ENCODE measurements at regions not wholly inside any gene's neighbourhood (a gene's known extent, or its start where the extent isn't known, plus 50 kb on each side); places are given as distances from the start of the nearest gene placed in this dataset.

- H3K9me3 Mint-ChIP-seq, result no peaks in the 10 kb centered on the region
- H3K27ac ChIP-seq (ENCODE audit: insufficient read length, low read depth, low read length), result no peak overlapping the region
- H3K4ac ChIP-seq (ENCODE audit: low read depth, low read length), result no peak overlapping the region
- no peak overlapping the region for H3K4me3 Mint-ChIP-seq
- H2AFZ ChIP-seq (ENCODE audit: low read length), result no peak overlapping the region
- no peak overlapping the region for H3K18ac ChIP-seq (ENCODE audit: insufficient read length, low read depth, low read length)
- no peak for DNase-seq
- no peak overlapping the region for H2BK15ac ChIP-seq (ENCODE audit: low read depth, low read length)
- no peak overlapping the region for H2AK5ac ChIP-seq (ENCODE audit: insufficient read length, low read length)
- H2BK5ac ChIP-seq (ENCODE audit: insufficient read length, low read length), result no peak overlapping the region
- H3K27me3 Mint-ChIP-seq (ENCODE audit: low read depth), result no peaks in the 10 kb centered on the region
- H3K14ac ChIP-seq (ENCODE audit: insufficient read depth, low read length), result no peak overlapping the region
- no peak for TF ChIP-seq CTCF (conservative IDR thresholded peaks at IDR 0.05)
- no peak overlapping the region for H3K27ac Mint-ChIP-seq
- no peak overlapping the region for H4K91ac ChIP-seq (ENCODE audit: insufficient read length, low read depth, low read length)
- no peak overlapping the region for H2BK20ac ChIP-seq (ENCODE audit: low read depth, low read length, poor library complexity, severe bottlenecking)
- no peak overlapping the region for H3K9ac ChIP-seq (ENCODE audit: extremely low read depth, insufficient read length, low read length)
- no peaks in the 10 kb centered on the region for H3K9me3 ChIP-seq (ENCODE audit: control insufficient read depth, low read depth, low read length)
- no peaks in the 10 kb centered on the region for H3K79me1 ChIP-seq (ENCODE audit: insufficient read depth, low read depth, low read length, poor library complexity, severe bottlenecking)
- no peaks in the 10 kb centered on the region for H4K20me1 ChIP-seq (ENCODE audit: control insufficient read depth, insufficient read depth, insufficient read length)
- no peak overlapping the region for H2BK120ac ChIP-seq (ENCODE audit: low read depth, low read length, poor library complexity, severe bottlenecking)
- no peak overlapping the region for H3K23ac ChIP-seq (ENCODE audit: insufficient read length, low read depth, low read length)
- no peak overlapping the region for H2BK12ac ChIP-seq (ENCODE audit: insufficient read length, low read depth, low read length)
- no peak overlapping the region for H3K56ac ChIP-seq (ENCODE audit: insufficient read length, low read depth, low read length)
- H3K4me1 ChIP-seq (ENCODE audit: insufficient read depth, low read length), result no peaks in the 10 kb centered on the region; the same call in 1 of the 2 replicates
- H3K27me3 ChIP-seq (ENCODE audit: insufficient read depth, low read length), result no peaks in the 10 kb centered on the region
- no peaks in the 10 kb centered on the region for H3K23me2 ChIP-seq (ENCODE audit: insufficient read length, low read depth, low read length, poor library complexity, severe bottlenecking)
- peaks cover 13 to 18% of the 10 kb centered on the region in 2 experiments for H3K4me1 Mint-ChIP-seq
- H3K4me2 ChIP-seq (ENCODE audit: insufficient read depth, insufficient read length, low read length), result no peak overlapping the region
- H3K36me3 Mint-ChIP-seq (ENCODE audit: insufficient read depth in 1 of 3, low read depth in 3 of 3), result no peaks in the 10 kb centered on the region
- no peak overlapping the region for H3T11ph ChIP-seq (ENCODE audit: low read length)
- no peak overlapping the region for H4K8ac ChIP-seq (replicated peaks; ENCODE audit: insufficient read length, low read depth, low read length)
- H3K79me2 ChIP-seq (ENCODE audit: insufficient read depth, low read length), result no peaks in the 10 kb centered on the region
- WGBS (ENCODE audit: extremely low coverage, insufficient read length, low lambda C conversion rate), result no CpG with 5 or more reads among the region's 3 CpGs
- no peak overlapping the region for H4K5ac ChIP-seq (ENCODE audit: insufficient read length, low read depth, low read length)
Measured at GRCh38 chr13:80239571-80240255, 101.2 kb downstream of the SPRY2 start.
